ENCODE measurements at regions not wholly inside any gene's neighbourhood (a gene's known extent, or its start where the extent isn't known, plus 50 kb on each side); places are given as distances from the start of the nearest gene placed in this dataset.

- no peak for TF ChIP-seq POLR2AphosphoS5 (IDR thresholded peaks at IDR 0.05; ENCODE audit: borderline replicate concordance, low read depth, low read length)
- TF ChIP-seq FOXP2 (optimal IDR thresholded peaks at IDR 0.05; ENCODE audit: control extremely low read depth, extremely low read length, insufficient read depth) = no peak
- no peak for TF ChIP-seq EZH2 (IDR thresholded peaks at IDR 0.05)
- Histone ChIP-seq H3K27ac (no peak overlapping the region), H3K9me3 (ENCODE audit: low read depth, low read length) (no peaks in the 10 kb centered on the region), H3K36me3 (ENCODE audit: insufficient read depth, low read length) (no peaks in the 10 kb centered on the region), H3K4me3 (no peak overlapping the region), H3K9ac (ENCODE audit: insufficient read length) (no peak overlapping the region)
- no peak for DNase-seq (ENCODE audit: low read depth, low spot score)
These were observed 243.7 kb upstream of the PDE10A start for GRCh38 chr6:165906736-165907135.

GRCh38 chr6:165905744-165906143, 242.7 kb upstream of the PDE10A start:
- Histone ChIP-seq H3K36me3 (ENCODE audit: insufficient read depth, low read length) (no peaks in the 10 kb centered on the region), H3K4me3 (no peak overlapping the region), H3K27ac (no peak overlapping the region), H3K9ac (ENCODE audit: insufficient read length) (no peak overlapping the region), H3K9me3 (ENCODE audit: low read depth, low read length) (no peaks in the 10 kb centered on the region)
- TF ChIP-seq EZH2 (IDR thresholded peaks at IDR 0.05) (no peak), POLR2AphosphoS5 (IDR thresholded peaks at IDR 0.05; ENCODE audit: borderline replicate concordance, low read depth, low read length) (no peak), FOXP2 (optimal IDR thresholded peaks at IDR 0.05; ENCODE audit: control extremely low read depth, extremely low read length, insufficient read depth) (no peak)
- no peak for DNase-seq (ENCODE audit: low read depth, low spot score)

GRCh38 chr6:165900970-165901369, 237.9 kb upstream of the PDE10A start:
- Histone ChIP-seq H3K9me3 (ENCODE audit: low read depth, low read length) (no peaks in the 10 kb centered on the region), H3K27ac (no peak overlapping the region), H3K9ac (ENCODE audit: insufficient read length) (no peak overlapping the region), H3K4me3 (no peak overlapping the region), H3K36me3 (ENCODE audit: insufficient read depth, low read length) (no peaks in the 10 kb centered on the region)
- DNase-seq (ENCODE audit: low read depth, low spot score) = no peak
- TF ChIP-seq FOXP2 (optimal IDR thresholded peaks at IDR 0.05; ENCODE audit: control extremely low read depth, extremely low read length, insufficient read depth) = no peak
- TF ChIP-seq POLR2AphosphoS5 (IDR thresholded peaks at IDR 0.05; ENCODE audit: borderline replicate concordance, low read depth, low read length) = no peak
- TF ChIP-seq EZH2 (IDR thresholded peaks at IDR 0.05) = no peak

- H3K27ac ChIP-seq = no peak overlapping the region
- H3K9me3 ChIP-seq (ENCODE audit: low read depth, low read length) = no peaks in the 10 kb centered on the region
- DNase-seq (ENCODE audit: low read depth, low spot score) = no peak
- H3K36me3 ChIP-seq (ENCODE audit: insufficient read depth, low read length) = no peaks in the 10 kb centered on the region
- H3K4me3 ChIP-seq = no peak overlapping the region
- H3K9ac ChIP-seq (ENCODE audit: insufficient read length) = no peak overlapping the region
- TF ChIP-seq EZH2 (IDR thresholded peaks at IDR 0.05) (no peak), FOXP2 (optimal IDR thresholded peaks at IDR 0.05; ENCODE audit: control extremely low read depth, extremely low read length, insufficient read depth) (no peak), POLR2AphosphoS5 (IDR thresholded peaks at IDR 0.05; ENCODE audit: borderline replicate concordance, low read depth, low read length) (no peak)
These were observed 236.6 kb upstream of the PDE10A start for GRCh38 chr6:165899611-165900010.

GRCh38 chr6:165895421-165896165, 232.6 kb upstream of the PDE10A start:
- H3K9me3 ChIP-seq (ENCODE audit: low read depth, low read length) = no peaks in the 10 kb centered on the region
- TF ChIP-seq EZH2 (IDR thresholded peaks at IDR 0.05) = no peak
- no peak overlapping the region for H3K4me3 ChIP-seq
- H3K36me3 ChIP-seq (ENCODE audit: insufficient read depth, low read length) = no peaks in the 10 kb centered on the region
- no peak overlapping the region for H3K9ac ChIP-seq (ENCODE audit: insufficient read length)
- no peak overlapping the region for H3K27ac ChIP-seq
- no peak for DNase-seq (ENCODE audit: low read depth, low spot score)

- H3K9ac ChIP-seq (ENCODE audit: insufficient read length) = no peak overlapping the region
- H3K36me3 ChIP-seq (ENCODE audit: insufficient read depth, low read length) = no peaks in the 10 kb centered on the region
- no peak for DNase-seq (ENCODE audit: low read depth, low spot score)
- TF ChIP-seq POLR2AphosphoS5 (IDR thresholded peaks at IDR 0.05; ENCODE audit: borderline replicate concordance, low read depth, low read length) = no peak
- no peak overlapping the region for H3K27ac ChIP-seq
- no peak overlapping the region for H3K4me3 ChIP-seq
- H3K9me3 ChIP-seq (ENCODE audit: low read depth, low read length) = no peaks in the 10 kb centered on the region
These were observed 231.3 kb upstream of the PDE10A start for GRCh38 chr6:165894171-165894825.

- TF ChIP-seq FOXP2 (optimal IDR thresholded peaks at IDR 0.05; ENCODE audit: control extremely low read depth, extremely low read length, insufficient read depth) (no peak), POLR2AphosphoS5 (IDR thresholded peaks at IDR 0.05; ENCODE audit: borderline replicate concordance, low read depth, low read length) (no peak), EZH2 (IDR thresholded peaks at IDR 0.05) (no peak)
- DNase-seq (ENCODE audit: low read depth, low spot score) = no peak
- no peaks in the 10 kb centered on the region for H3K36me3 ChIP-seq (ENCODE audit: insufficient read depth, low read length)
- no peak overlapping the region for H3K27ac ChIP-seq
- H3K9me3 ChIP-seq (ENCODE audit: low read depth, low read length) = no peaks in the 10 kb centered on the region
- H3K4me3 ChIP-seq = no peak overlapping the region
- H3K9ac ChIP-seq (ENCODE audit: insufficient read length) = no peak overlapping the region
These were observed 230.4 kb upstream of the PDE10A start for GRCh38 chr6:165893431-165893830.

- Histone ChIP-seq H3K9ac (ENCODE audit: insufficient read length) (no peak overlapping the region), H3K36me3 (ENCODE audit: insufficient read depth, low read length) (no peaks in the 10 kb centered on the region), H3K4me3 (no peak overlapping the region), H3K9me3 (ENCODE audit: low read depth, low read length) (no peaks in the 10 kb centered on the region), H3K27ac (no peak overlapping the region)
- TF ChIP-seq FOXP2 (optimal IDR thresholded peaks at IDR 0.05; ENCODE audit: control extremely low read depth, extremely low read length, insufficient read depth) = no peak
- TF ChIP-seq EZH2 (IDR thresholded peaks at IDR 0.05) = no peak
- TF ChIP-seq POLR2AphosphoS5 (IDR thresholded peaks at IDR 0.05; ENCODE audit: borderline replicate concordance, low read depth, low read length) = no peak
- DNase-seq (ENCODE audit: low read depth, low spot score) = no peak
These were observed 228.3 kb upstream of the PDE10A start for GRCh38 chr6:165891320-165891719.

GRCh38 chr6:165890404-165890735, 227.3 kb upstream of the PDE10A start:
- Histone ChIP-seq H3K9me3 (ENCODE audit: low read depth, low read length) (no peaks in the 10 kb centered on the region), H3K27ac (no peak overlapping the region), H3K36me3 (ENCODE audit: insufficient read depth, low read length) (no peaks in the 10 kb centered on the region), H3K4me3 (no peak overlapping the region), H3K9ac (ENCODE audit: insufficient read length) (no peak overlapping the region)
- TF ChIP-seq POLR2AphosphoS5 (IDR thresholded peaks at IDR 0.05; ENCODE audit: borderline replicate concordance, low read depth, low read length) = no peak
- no peak for TF ChIP-seq FOXP2 (optimal IDR thresholded peaks at IDR 0.05; ENCODE audit: control extremely low read depth, extremely low read length, insufficient read depth)
- no peak for TF ChIP-seq EZH2 (IDR thresholded peaks at IDR 0.05)
- no peak for DNase-seq (ENCODE audit: low read depth, low spot score)

Data from SK-N-MC (cell line).